Retinal pigment epithelial cell (primary cell): ENCODE measurements at regions not wholly inside any gene's neighbourhood (a gene's known extent, or its start where the extent isn't known, plus 50 kb on each side); places are given as distances from the start of the nearest gene placed in this dataset.

Experiments used
- DNase-seq: peaks from one replicate; pipeline ENCODE4 v3.0.0-alpha.2; 2010; ENCODE audit warnings: low read depth
- H3K4me3 ChIP-seq: 2 replicates; pipeline ENCODE4 v1.5.1; 2011; ENCODE audit warnings: mild to moderate bottlenecking, low read length, control low read depth, moderate library complexity
- TF ChIP-seq, protein P1 (sequence below): conservative IDR thresholded peaks from 2 replicates; pipeline ENCODE4 v1.5.1; 2011; ENCODE audit warnings: low read depth, low read length, control low read depth, inconsistent platforms

DNA sequence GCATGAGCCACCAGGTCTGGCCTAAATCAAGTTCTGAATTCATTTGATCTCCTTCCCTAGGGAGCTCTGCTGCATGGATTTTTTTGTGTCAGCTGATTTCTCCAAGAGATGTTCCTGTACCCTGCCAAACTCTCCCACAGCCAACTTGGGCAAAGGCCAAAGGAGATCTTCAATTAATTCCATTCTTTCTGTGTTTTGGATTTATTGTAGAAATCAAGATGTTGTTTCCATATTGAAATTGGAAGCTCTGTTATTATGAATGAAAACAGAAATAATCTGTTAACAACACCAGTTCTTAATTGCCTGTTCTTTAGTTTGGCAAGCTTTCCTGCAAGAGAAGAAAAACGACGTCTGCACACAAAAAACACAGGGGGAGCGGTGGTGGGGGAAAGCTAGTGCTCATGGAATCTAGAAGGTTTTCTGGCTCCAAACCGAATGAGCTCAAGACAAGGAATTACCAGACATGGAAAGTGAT is 86.5 kb upstream of the ABCC4 start:
- TF ChIP-seq, protein P1, sequence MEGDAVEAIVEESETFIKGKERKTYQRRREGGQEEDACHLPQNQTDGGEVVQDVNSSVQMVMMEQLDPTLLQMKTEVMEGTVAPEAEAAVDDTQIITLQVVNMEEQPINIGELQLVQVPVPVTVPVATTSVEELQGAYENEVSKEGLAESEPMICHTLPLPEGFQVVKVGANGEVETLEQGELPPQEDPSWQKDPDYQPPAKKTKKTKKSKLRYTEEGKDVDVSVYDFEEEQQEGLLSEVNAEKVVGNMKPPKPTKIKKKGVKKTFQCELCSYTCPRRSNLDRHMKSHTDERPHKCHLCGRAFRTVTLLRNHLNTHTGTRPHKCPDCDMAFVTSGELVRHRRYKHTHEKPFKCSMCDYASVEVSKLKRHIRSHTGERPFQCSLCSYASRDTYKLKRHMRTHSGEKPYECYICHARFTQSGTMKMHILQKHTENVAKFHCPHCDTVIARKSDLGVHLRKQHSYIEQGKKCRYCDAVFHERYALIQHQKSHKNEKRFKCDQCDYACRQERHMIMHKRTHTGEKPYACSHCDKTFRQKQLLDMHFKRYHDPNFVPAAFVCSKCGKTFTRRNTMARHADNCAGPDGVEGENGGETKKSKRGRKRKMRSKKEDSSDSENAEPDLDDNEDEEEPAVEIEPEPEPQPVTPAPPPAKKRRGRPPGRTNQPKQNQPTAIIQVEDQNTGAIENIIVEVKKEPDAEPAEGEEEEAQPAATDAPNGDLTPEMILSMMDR = no peak
- no peak overlapping the region for H3K4me3 ChIP-seq
- DNase-seq = no peak

DNA sequence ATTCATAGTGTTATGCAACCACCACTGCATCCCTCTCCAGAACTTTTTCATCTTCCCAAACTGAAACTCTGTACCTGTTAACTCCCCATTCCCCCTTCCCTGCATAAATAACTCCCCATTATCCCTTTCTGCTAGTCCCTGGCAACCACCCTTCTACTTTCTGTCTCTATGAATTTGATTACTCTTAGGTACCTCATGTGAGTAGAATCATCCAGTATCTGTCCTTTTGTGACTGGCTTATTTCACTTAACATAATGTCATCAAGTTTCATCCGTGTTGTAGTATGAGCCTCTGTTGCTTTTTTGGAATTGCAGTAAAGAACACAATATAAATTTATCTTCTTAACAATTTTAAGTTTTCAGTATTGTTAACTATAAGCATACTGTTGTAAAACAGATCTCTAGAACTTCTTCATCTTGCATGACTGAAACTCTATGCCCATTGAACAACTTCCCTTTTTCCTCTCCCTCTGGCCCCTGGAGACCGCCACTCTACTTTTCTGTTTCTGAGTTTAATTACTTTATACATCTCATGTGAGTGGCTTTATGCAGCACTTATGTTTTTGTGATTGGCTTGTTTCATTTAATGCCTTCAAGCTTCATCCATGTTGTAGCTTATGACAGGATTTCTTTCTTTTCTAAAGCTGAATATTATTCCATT is 87.3 kb upstream of the ABCC4 start:
- TF ChIP-seq, protein P1 = no peak
- DNase-seq = no peak

DNA sequence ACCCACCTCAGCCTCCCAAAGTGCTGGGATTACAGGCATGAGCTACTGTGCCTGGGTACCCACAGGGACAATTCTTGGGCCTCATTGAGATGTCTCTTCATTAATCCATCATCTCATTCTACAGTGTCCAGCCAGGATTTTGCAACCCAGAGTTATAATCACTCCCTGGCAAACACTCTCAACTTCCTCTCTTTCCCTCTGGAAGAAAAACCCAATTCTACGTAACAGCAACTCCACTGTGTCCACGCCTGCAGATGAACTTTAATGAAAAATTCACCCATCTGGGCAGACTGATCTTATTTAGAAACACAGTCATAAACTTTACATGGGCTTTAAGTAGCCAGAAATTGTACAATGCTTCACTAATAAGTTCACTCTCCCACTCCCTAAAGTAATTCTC is 90.1 kb upstream of the ABCC4 start:
- no peak overlapping the region for H3K4me3 ChIP-seq
- no peak for DNase-seq
- TF ChIP-seq, protein P1 = no peak

More for the DNA sequence above, 87.3 kb upstream of the ABCC4 start:
- no peak overlapping the region for H3K4me3 ChIP-seq

DNA sequence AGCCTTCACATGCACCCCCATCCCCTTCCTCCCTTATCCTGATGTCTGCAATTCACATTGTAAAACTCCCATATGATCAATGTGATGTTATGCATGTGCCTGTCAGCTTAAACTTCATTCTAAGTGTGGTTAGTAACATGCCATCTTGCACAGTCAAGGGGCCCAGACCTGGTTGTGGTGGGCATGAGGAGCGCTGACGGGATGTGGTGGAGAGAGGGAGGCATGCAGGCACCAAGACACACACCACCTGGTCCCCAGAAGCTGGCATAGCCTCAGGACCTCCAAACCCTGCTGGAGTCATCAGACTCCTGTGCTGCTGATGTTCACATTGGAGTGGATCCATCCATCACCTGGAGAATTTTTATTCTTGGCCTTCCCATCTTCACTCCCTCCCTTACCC is 90.5 kb upstream of the ABCC4 start:
- no peak overlapping the region for H3K4me3 ChIP-seq
- DNase-seq = no peak
- TF ChIP-seq, protein P1 = no peak

DNA sequence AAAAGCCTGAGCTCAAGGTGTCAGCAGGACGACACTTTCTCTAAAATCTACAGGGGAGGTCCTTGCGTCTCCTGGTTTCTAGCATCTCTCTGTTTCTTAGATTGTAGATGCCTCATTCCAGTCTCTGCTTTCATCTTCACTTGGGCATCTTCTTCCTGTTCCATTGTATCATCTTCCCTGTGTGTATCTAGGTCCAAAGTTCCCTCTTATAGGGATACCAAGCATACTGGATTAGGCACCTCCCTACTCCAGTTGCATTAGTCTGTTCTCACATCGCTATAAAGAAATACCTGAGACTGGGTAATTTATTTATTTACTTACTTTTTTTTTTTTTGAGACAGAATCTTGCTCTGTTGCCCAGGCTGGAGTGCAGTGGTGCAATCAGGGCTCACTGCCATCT is 91.3 kb upstream of the ABCC4 start:
- no peak for DNase-seq
- TF ChIP-seq, protein P1 = no peak
- H3K4me3 ChIP-seq = no peak overlapping the region

DNA sequence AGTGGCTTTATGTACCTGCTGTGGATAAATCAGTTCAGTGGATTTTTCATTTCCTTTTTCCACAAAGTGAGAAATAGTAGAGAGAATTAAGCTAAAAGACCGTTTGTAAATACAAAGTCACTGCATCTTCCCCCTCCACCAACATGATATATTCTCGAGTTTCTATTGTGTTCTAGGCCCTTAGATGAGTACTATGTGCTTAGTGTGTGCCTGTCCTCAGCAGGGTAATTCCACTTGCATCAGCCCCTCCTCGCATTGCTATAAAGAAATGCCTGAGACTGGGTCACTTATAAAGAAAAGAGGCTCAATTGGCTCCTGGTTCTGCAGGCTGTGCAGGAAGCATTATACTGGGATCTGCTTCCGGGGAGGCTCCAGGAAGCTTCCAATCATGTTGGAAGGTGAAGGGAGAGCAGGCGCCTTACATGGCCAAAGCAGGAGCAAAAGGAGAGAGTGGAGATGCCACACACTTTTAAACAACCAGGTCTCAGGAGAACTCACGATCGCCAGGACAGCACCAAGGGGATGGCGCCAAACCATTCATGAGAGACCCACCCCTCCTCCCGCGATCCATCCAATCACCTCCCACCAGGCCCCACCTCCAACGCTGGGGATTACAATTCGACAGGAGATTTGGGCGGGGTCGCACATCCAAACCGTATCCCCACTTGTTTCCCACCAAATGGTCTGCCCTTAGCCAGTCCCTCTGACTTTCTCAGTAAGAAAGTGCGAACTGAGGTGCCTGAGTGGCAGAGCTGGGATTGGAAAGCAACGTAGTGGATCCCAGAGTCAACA is 102.3 kb upstream of the ABCC4 start:
- TF ChIP-seq, protein P1 = no peak
- no peak for DNase-seq
- peak overlapping the region; percentile 51 for H3K4me3 ChIP-seq
